Parathyroid adenoma (tissue), 2 donors: ENCODE measurements at regions not wholly inside any gene's neighbourhood (a gene's known extent, or its start where the extent isn't known, plus 50 kb on each side); places are given as distances from the start of the nearest gene placed in this dataset.

Experiments
- H2AFZ ChIP-seq: fragments of 300-600 bp; sonication (generic); one replicate; pipeline ENCODE4 v1.7.0; 2017; ENCODE audit warnings: antibody characterized with exemption, mild to moderate bottlenecking
- H3K27ac ChIP-seq: fragments of 300-600 bp; sonication (generic); one replicate; pipeline ENCODE4 v1.7.0; 2017
- H3K27me3 ChIP-seq: fragments of 300-600 bp; sonication (generic); one replicate; pipeline ENCODE4 v1.7.0; 2017; ENCODE audit warnings: low read length; ENCODE audit not compliant: control insufficient read depth, insufficient read depth
- H3K36me3 ChIP-seq: fragments of 300-600 bp; sonication (generic); one replicate; pipeline ENCODE4 v1.7.0; 2017; ENCODE audit warnings: low read length; ENCODE audit not compliant: control insufficient read depth, insufficient read depth
- H3K4me1 ChIP-seq: fragments of 300-600 bp; sonication (generic); one replicate; pipeline ENCODE4 v1.7.0; 2017; ENCODE audit warnings: control low read depth
- H3K4me2 ChIP-seq: fragments of 300-600 bp; sonication (generic); one replicate; pipeline ENCODE4 v1.7.0; 2017; ENCODE audit warnings: low read length
- H3K4me3 ChIP-seq: fragments of 300-600 bp; sonication (generic); one replicate; pipeline ENCODE4 v1.7.0; 2017; ENCODE audit warnings: low read depth, low read length
- H3K79me2 ChIP-seq: fragments of 300-600 bp; sonication (generic); one replicate; pipeline ENCODE4 v1.7.0; 2017; ENCODE audit warnings: control low read depth
- H3K9ac ChIP-seq: fragments of 300-600 bp; sonication (generic); one replicate; pipeline ENCODE4 v1.7.0; 2017; ENCODE audit warnings: mild to moderate bottlenecking
- H3K9me3 ChIP-seq: fragments of 300-600 bp; sonication (generic); one replicate; pipeline ENCODE4 v1.7.0; 2017; ENCODE audit warnings: low read length; ENCODE audit not compliant: control insufficient read depth
- TF ChIP-seq, protein P1 (sequence below): fragments of 300-600 bp; sonication (generic); IDR thresholded peaks from one replicate; pipeline ENCODE4 v1.7.0; 2017; ENCODE audit warnings: antibody characterized with exemption, mild to moderate bottlenecking
- donor health status: primary hyperparathyroidism.

DNA sequence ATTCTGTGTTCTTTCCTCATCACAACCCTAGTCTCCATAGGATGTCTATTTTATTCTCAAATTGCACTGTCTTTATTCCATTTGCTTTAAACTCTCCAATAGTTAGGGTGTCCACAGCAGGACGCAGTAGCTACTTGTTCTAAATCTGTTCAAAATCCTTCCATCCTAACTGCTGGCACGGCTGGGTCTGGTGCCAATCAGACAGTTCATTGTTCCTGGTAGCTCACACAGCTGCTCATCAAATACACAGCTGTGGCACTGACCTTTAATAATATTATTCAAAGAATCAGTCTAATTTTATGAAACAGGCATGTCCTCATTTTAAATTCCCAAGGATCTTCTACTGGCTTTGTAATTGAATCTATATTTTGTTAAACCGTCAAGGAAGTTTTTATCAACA is 59.7 kb upstream of the TMEFF2 start:
- no peak overlapping the region for H2AFZ ChIP-seq
- H3K4me1 ChIP-seq, result no peaks in the 10 kb centered on the region
- no peaks in the 10 kb centered on the region for H3K79me2 ChIP-seq
- no peak overlapping the region for H3K4me3 ChIP-seq
- no peak overlapping the region for H3K9ac ChIP-seq
- no peaks in the 10 kb centered on the region for H3K27me3 ChIP-seq
- H3K4me2 ChIP-seq, result no peak overlapping the region
- H3K27ac ChIP-seq, result no peak overlapping the region
- H3K36me3 ChIP-seq, result no peaks in the 10 kb centered on the region
- TF ChIP-seq, protein P1, sequence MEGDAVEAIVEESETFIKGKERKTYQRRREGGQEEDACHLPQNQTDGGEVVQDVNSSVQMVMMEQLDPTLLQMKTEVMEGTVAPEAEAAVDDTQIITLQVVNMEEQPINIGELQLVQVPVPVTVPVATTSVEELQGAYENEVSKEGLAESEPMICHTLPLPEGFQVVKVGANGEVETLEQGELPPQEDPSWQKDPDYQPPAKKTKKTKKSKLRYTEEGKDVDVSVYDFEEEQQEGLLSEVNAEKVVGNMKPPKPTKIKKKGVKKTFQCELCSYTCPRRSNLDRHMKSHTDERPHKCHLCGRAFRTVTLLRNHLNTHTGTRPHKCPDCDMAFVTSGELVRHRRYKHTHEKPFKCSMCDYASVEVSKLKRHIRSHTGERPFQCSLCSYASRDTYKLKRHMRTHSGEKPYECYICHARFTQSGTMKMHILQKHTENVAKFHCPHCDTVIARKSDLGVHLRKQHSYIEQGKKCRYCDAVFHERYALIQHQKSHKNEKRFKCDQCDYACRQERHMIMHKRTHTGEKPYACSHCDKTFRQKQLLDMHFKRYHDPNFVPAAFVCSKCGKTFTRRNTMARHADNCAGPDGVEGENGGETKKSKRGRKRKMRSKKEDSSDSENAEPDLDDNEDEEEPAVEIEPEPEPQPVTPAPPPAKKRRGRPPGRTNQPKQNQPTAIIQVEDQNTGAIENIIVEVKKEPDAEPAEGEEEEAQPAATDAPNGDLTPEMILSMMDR, result no peak
- no peaks in the 10 kb centered on the region for H3K9me3 ChIP-seq

DNA sequence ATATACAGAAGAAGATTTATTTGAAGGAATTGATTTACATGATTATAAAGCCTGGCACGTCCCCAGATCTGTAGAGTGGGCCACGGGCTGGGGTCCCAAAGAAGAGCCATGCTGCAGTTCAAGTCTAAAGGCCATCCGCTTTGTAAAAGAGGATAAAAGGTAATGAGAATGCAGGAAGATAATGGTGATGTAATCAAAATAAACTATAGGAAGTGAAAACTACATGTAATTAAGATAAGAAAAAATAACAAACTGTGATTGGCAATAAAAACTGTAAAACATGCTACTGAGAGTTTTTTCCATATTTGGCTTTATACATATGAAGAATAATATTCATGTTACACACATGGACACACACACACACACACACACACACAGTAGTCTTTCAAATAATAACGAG is 59.0 kb upstream of the TMEFF2 start:
- H3K27ac ChIP-seq, result no peak overlapping the region
- H3K4me1 ChIP-seq, result no peaks in the 10 kb centered on the region
- no peaks in the 10 kb centered on the region for H3K36me3 ChIP-seq
- no peak overlapping the region for H2AFZ ChIP-seq
- no peaks in the 10 kb centered on the region for H3K27me3 ChIP-seq
- no peaks in the 10 kb centered on the region for H3K9me3 ChIP-seq
- no peak overlapping the region for H3K4me3 ChIP-seq
- H3K4me2 ChIP-seq, result no peak overlapping the region
- TF ChIP-seq, protein P1, result no peak
- H3K79me2 ChIP-seq, result no peaks in the 10 kb centered on the region
- no peak overlapping the region for H3K9ac ChIP-seq

DNA sequence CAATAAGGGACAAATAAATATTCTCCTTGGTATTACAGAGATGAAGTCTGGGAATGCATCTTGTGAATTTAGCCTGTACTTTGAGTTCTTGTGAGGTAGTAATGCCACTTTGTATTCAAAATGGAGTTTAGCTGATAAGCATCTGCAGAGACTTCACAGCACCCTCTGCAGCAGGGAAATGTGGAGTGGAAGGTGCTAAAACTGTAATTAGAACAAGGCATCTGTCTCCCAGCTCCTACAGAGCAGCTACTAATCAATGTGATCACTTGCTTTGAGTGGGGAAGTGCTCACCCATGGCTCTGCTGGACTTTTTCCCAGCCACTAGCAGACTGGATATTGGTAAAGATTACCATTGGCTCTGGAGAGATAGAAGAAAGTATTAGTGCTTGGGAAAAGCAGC is 56.2 kb upstream of the TMEFF2 start:
- H3K9me3 ChIP-seq, result no peaks in the 10 kb centered on the region
- no peaks in the 10 kb centered on the region for H3K36me3 ChIP-seq
- H3K4me1 ChIP-seq, result no peaks in the 10 kb centered on the region
- no peak overlapping the region for H2AFZ ChIP-seq
- TF ChIP-seq, protein P1, result no peak
- H3K27me3 ChIP-seq, result no peaks in the 10 kb centered on the region
- H3K4me2 ChIP-seq, result no peak overlapping the region
- no peak overlapping the region for H3K4me3 ChIP-seq
- H3K27ac ChIP-seq, result no peak overlapping the region
- no peak overlapping the region for H3K9ac ChIP-seq
- H3K79me2 ChIP-seq, result no peaks in the 10 kb centered on the region

DNA sequence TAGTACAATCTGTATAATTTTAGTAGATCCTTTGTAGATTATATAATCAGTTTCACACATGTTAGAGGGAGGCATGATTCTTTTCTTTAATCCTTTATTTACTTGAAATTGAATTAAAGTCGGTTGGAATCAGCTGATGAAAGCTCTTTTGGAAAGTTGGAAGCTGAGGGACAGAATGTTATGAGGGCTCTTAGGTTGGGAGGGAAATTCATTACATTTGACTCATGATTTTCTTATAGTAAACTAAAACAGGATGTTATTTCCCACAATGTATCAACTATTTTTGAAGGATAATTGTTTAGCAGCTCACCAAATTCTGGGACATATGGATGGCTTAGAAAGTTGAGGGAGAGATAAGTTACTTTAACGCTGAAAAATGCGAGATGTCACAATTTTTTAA is 52.7 kb upstream of the TMEFF2 start:
- no peaks in the 10 kb centered on the region for H3K79me2 ChIP-seq
- no peak overlapping the region for H2AFZ ChIP-seq
- H3K36me3 ChIP-seq, result no peaks in the 10 kb centered on the region
- no peak overlapping the region for H3K9ac ChIP-seq
- H3K4me1 ChIP-seq, result no peaks in the 10 kb centered on the region
- TF ChIP-seq, protein P1, result no peak
- no peak overlapping the region for H3K4me2 ChIP-seq
- H3K27me3 ChIP-seq, result no peaks in the 10 kb centered on the region
- H3K4me3 ChIP-seq, result no peak overlapping the region
- H3K9me3 ChIP-seq, result no peaks in the 10 kb centered on the region
- no peak overlapping the region for H3K27ac ChIP-seq

DNA sequence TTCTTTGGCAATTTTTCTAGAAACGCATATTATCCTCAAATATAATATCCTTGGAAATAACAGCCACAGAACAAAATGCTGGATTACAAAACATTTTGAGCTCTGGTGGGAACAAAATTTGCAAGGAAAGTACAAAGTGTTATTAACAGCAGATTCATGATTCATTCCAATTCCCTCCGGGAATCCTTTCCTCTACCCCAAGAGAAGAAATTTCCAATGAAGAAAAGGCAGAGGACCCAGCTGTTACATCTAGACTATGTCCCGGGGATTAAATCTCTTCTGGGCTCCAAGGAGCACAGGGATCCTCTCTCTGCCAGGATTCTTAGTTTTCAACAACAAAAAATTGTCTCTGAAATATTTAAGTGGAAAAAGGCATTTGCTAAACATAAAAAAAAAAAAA is 51.6 kb upstream of the TMEFF2 start:
- Histone ChIP-seq H3K4me3 (no peak overlapping the region), H3K9ac (no peak overlapping the region), H3K27ac (no peak overlapping the region), H3K27me3 (no peaks in the 10 kb centered on the region), H3K4me2 (no peak overlapping the region), H2AFZ (no peak overlapping the region), H3K9me3 (peaks cover 3% of the 10 kb centered on the region), H3K79me2 (no peaks in the 10 kb centered on the region), H3K36me3 (no peaks in the 10 kb centered on the region), H3K4me1 (no peaks in the 10 kb centered on the region)
- TF ChIP-seq, protein P1, result no peak
